ENCODE measurements at regions not wholly inside any gene's neighbourhood (a gene's known extent, or its start where the extent isn't known, plus 50 kb on each side); places are given as distances from the start of the nearest gene placed in this dataset.
A peak's percentile ranks its signal among the peaks of the same experiment; 100 is the strongest.

GRCh38 chr1:17908945-17909344, 153.8 kb downstream of the ACTL8 start:
- DNase-seq (ENCODE audit: low read depth) = no peak
- Histone ChIP-seq H3K36me3 (ENCODE audit: control insufficient read depth, insufficient read depth, low read length) (no peaks in the 10 kb centered on the region), H3K27me3 (ENCODE audit: control insufficient read depth, insufficient read depth, low read length) (peaks cover 11% of the 10 kb centered on the region), H3K4me3 (ENCODE audit: low read depth, low read length) (no peak overlapping the region)
- TF ChIP-seq, protein P1, sequence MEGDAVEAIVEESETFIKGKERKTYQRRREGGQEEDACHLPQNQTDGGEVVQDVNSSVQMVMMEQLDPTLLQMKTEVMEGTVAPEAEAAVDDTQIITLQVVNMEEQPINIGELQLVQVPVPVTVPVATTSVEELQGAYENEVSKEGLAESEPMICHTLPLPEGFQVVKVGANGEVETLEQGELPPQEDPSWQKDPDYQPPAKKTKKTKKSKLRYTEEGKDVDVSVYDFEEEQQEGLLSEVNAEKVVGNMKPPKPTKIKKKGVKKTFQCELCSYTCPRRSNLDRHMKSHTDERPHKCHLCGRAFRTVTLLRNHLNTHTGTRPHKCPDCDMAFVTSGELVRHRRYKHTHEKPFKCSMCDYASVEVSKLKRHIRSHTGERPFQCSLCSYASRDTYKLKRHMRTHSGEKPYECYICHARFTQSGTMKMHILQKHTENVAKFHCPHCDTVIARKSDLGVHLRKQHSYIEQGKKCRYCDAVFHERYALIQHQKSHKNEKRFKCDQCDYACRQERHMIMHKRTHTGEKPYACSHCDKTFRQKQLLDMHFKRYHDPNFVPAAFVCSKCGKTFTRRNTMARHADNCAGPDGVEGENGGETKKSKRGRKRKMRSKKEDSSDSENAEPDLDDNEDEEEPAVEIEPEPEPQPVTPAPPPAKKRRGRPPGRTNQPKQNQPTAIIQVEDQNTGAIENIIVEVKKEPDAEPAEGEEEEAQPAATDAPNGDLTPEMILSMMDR (IDR thresholded peaks at IDR 0.05; ENCODE audit: insufficient read depth, low read length, poor library complexity, severe bottlenecking) = no peak

DNA sequence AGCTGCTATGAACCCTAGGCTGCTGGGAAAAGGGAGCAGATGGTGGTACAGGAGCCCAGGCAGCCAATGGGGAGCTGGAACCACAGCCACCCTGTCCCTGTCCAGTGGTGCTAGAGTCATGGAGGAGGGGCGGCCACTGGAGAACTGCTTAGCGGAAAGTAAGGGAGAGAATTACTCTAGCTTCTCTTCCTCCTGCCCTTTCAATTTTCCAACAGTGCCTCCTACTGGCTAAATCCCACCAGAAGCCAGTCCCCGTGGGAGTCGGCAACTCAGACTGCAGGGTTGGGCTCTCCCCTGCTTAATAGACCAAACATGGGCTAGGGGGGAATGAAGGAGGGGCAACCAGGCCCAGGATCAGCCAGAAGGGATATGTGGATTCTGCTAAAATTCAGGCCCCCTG, 154.5 kb downstream of the ACTL8 start:
- H3K4me3 ChIP-seq (ENCODE audit: low read depth, low read length) = no peak overlapping the region
- TF ChIP-seq, protein P1 (IDR thresholded peaks at IDR 0.05; ENCODE audit: insufficient read depth, low read length, poor library complexity, severe bottlenecking) = peak; percentile 26
- no peak for DNase-seq (ENCODE audit: low read depth)
- H3K36me3 ChIP-seq (ENCODE audit: control insufficient read depth, insufficient read depth, low read length) = no peaks in the 10 kb centered on the region
- H3K27me3 ChIP-seq (ENCODE audit: control insufficient read depth, insufficient read depth, low read length) = peaks cover 13% of the 10 kb centered on the region

GRCh38 chr1:17911791-17912190, 156.7 kb downstream of the ACTL8 start:
- no peak for DNase-seq (ENCODE audit: low read depth)

DNA sequence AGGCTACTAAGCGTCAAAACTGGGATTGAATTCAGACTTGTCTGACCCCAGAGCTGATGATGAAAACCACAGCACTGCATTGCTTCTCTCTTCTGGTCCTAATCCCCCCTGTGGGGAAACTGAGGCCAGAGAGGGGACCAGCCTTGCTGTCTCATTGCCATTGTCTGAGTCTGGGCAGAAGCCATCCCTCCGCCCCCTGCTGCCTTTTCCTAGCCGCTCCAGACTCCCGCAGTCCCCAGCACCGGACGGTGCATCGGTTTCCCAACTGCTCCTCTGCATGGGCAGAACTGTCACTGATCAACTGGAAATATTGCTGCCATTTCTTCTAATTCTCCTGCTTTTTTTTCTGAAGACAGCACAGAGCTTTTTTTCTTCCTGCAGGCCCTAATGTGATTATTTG, 157.4 kb downstream of the ACTL8 start:
- Histone ChIP-seq H3K4me3 (ENCODE audit: low read depth, low read length) (no peak overlapping the region), H3K27me3 (ENCODE audit: control insufficient read depth, insufficient read depth, low read length) (peaks cover 12% of the 10 kb centered on the region), H3K36me3 (ENCODE audit: control insufficient read depth, insufficient read depth, low read length) (no peaks in the 10 kb centered on the region)
- DNase-seq (ENCODE audit: low read depth) = no peak
- TF ChIP-seq, protein P1 (IDR thresholded peaks at IDR 0.05; ENCODE audit: insufficient read depth, low read length, poor library complexity, severe bottlenecking) = no peak

More at GRCh38 chr1:17911791-17912190, 156.7 kb downstream of the ACTL8 start:
- TF ChIP-seq, protein P1 (IDR thresholded peaks at IDR 0.05; ENCODE audit: insufficient read depth, low read length, poor library complexity, severe bottlenecking) = no peak
- Histone ChIP-seq H3K36me3 (ENCODE audit: control insufficient read depth, insufficient read depth, low read length) (no peaks in the 10 kb centered on the region), H3K27me3 (ENCODE audit: control insufficient read depth, insufficient read depth, low read length) (peaks cover 15% of the 10 kb centered on the region), H3K4me3 (ENCODE audit: low read depth, low read length) (no peak overlapping the region)

- H3K36me3 ChIP-seq (ENCODE audit: control insufficient read depth, insufficient read depth, low read length) = no peaks in the 10 kb centered on the region
- TF ChIP-seq, protein P1 (IDR thresholded peaks at IDR 0.05; ENCODE audit: insufficient read depth, low read length, poor library complexity, severe bottlenecking) = no peak
- H3K4me3 ChIP-seq (ENCODE audit: low read depth, low read length) = no peak overlapping the region
- peaks cover 10% of the 10 kb centered on the region for H3K27me3 ChIP-seq (ENCODE audit: control insufficient read depth, insufficient read depth, low read length)
- DNase-seq (ENCODE audit: low read depth) = no peak
Observed at GRCh38 chr1:17913326-17914115, 158.4 kb downstream of the ACTL8 start.

- TF ChIP-seq, protein P1 (IDR thresholded peaks at IDR 0.05; ENCODE audit: insufficient read depth, low read length, poor library complexity, severe bottlenecking) = no peak
- DNase-seq (ENCODE audit: low read depth) = no peak
- H3K27me3 ChIP-seq (ENCODE audit: control insufficient read depth, insufficient read depth, low read length) = peaks cover 10% of the 10 kb centered on the region
- H3K36me3 ChIP-seq (ENCODE audit: control insufficient read depth, insufficient read depth, low read length) = no peaks in the 10 kb centered on the region
- H3K4me3 ChIP-seq (ENCODE audit: low read depth, low read length) = no peak overlapping the region
Observed at GRCh38 chr1:17914131-17914530, 159.0 kb downstream of the ACTL8 start.
